PC-3 (cell line): ENCODE measurements at regions not wholly inside any gene's neighbourhood (a gene's known extent, or its start where the extent isn't known, plus 50 kb on each side); places are given as distances from the start of the nearest gene placed in this dataset.

Experiments
- EZH2 ChIP-seq: fragments of 300-600 bp; sonication (generic); IDR thresholded peaks from one replicate; pipeline ENCODE4 v1.6.1; 2017; ENCODE audit warnings: antibody characterized with exemption, mild to moderate bottlenecking, low read length; ENCODE audit not compliant: unreplicated experiment
- EZH2phosphoT487 ChIP-seq: fragments of 300-600 bp; sonication (generic); IDR thresholded peaks from 2 replicates; pipeline ENCODE4 v1.6.1; 2018; ENCODE audit warnings: mild to moderate bottlenecking, antibody characterized with exemption, low read length, borderline replicate concordance

GRCh38 chr2:236786751-236787150 is 217.1 kb downstream of the ACKR3 start:
- TF ChIP-seq EZH2phosphoT487 (no peak), EZH2 (no peak)
